ENCODE measurements at regions not wholly inside any gene's neighbourhood (a gene's known extent, or its start where the extent isn't known, plus 50 kb on each side); places are given as distances from the start of the nearest gene placed in this dataset.

GRCh38 chrX:13483773-13484172, 85.6 kb upstream of the EGFL6 start:
- Histone ChIP-seq H3K27me3 (ENCODE audit: control insufficient read depth in 1 of 2, insufficient read depth in 2 of 2, low read length in 2 of 2) (no peaks in the 10 kb centered on the region), H3K4me3 (replicated peaks in 1 of 3; ENCODE audit: insufficient read depth in 1 of 3, low read depth in 2 of 3, low read length in 3 of 3) (no peak overlapping the region), H4K20me1 (ENCODE audit: insufficient read depth, low read length) (no peaks in the 10 kb centered on the region), H3K27ac (ENCODE audit: extremely low read length, insufficient read depth, low read length) (no peak overlapping the region), H3K4me2 (ENCODE audit: low read depth, low read length) (no peak overlapping the region), H3K9ac (ENCODE audit: insufficient read depth, low read depth, low read length) (no peak overlapping the region), H3K9me3 (ENCODE audit: low read length) (no peaks in the 10 kb centered on the region), H3K4me1 (ENCODE audit: insufficient read depth, low read length) (no peaks in the 10 kb centered on the region), H2AFZ (ENCODE audit: low read length) (no peak overlapping the region), H3K79me2 (ENCODE audit: insufficient read depth, low read length) (no peaks in the 10 kb centered on the region), H3K36me3 (replicated peaks in 1 of 2; ENCODE audit: control insufficient read depth in 1 of 2, insufficient read depth in 2 of 2, low read length in 2 of 2) (no peaks in the 10 kb centered on the region)
- intact Hi-C loops (cut with micrococcal nuclease; ENCODE audit: unreplicated experiment) (no loop called here), in situ Hi-C loops (cut with HindIII; ENCODE audit: extremely low pct_ligation_motif_present, low pct_unique_long_range_greater_than_20kb) (loop anchor here (25.0 kb wide), 1 partner anchor 421 kb away; no protein-coding TSS in a partner anchor)
- no TSS peak for BruUV-seq (replicated peaks)
- WGBS (ENCODE audit: low lambda C conversion rate): 7% methylated on average over 2 of the region's 3 CpGs
- FAIRE-seq (no peak), DNase-seq (ENCODE audit: low spot score) (no peak), ATAC-seq (no peak)
- ChIA-PET POLR2A (no interaction called here), CTCF (ENCODE audit: low intra/inter-chr PET ratio, low total read pairs) (no interaction called here)
- TF ChIP-seq HNRNPLL (IDR thresholded peaks at IDR 0.05; ENCODE audit: low read depth, low read length, poor library complexity, severe bottlenecking) (no peak), ZNF501 (CRISPR knock-in tag; IDR thresholded peaks at IDR 0.05) (no peak), SATB2 (CRISPR knock-in tag; IDR thresholded peaks at IDR 0.05) (no peak), TARDBP (CRISPR knock-in tag; IDR thresholded peaks at IDR 0.05) (no peak), SALL1 (CRISPR knock-in tag; IDR thresholded peaks at IDR 0.05) (no peak), PHF5A (CRISPR knock-in tag; IDR thresholded peaks at IDR 0.05; ENCODE audit: low read depth, unreplicated experiment) (no peak), EEA1 (CRISPR knock-in tag; IDR thresholded peaks at IDR 0.05; ENCODE audit: borderline replicate concordance) (no peak), SMC3 (IDR thresholded peaks at IDR 0.05; ENCODE audit: low read length) (no peak), MLX (CRISPR knock-in tag; IDR thresholded peaks at IDR 0.05) (no peak), NCOA1 (CRISPR knock-in tag; IDR thresholded peaks at IDR 0.05) (no peak), ADNP (CRISPR knock-in tag; IDR thresholded peaks at IDR 0.05) (no peak), ZNF674 (CRISPR knock-in tag; IDR thresholded peaks at IDR 0.05; ENCODE audit: low read depth) (no peak), AHDC1 (CRISPR knock-in tag; IDR thresholded peaks at IDR 0.05; ENCODE audit: borderline replicate concordance) (no peak), TFAP4 (IDR thresholded peaks at IDR 0.05; ENCODE audit: borderline replicate concordance, low read depth) (no peak)

All from HepG2 (cell line).